GM23338 (cell line): ENCODE measurements at regions not wholly inside any gene's neighbourhood (a gene's known extent, or its start where the extent isn't known, plus 50 kb on each side); places are given as distances from the start of the nearest gene placed in this dataset.

Experiments
- CTCF ChIP-seq, 2 experiments: fragments of 200-600 bp in 1 of 2; sonication (generic) in 1 of 2; conservative IDR thresholded peaks; 2 replicates each; pipeline versions ENCODE4 v1.5.1 to v1.6.1; 2016 to 2017; ENCODE audit warnings: antibody characterized with exemption in 2 of 2, low read depth in 2 of 2, mild to moderate bottlenecking in 2 of 2, moderate library complexity in 1 of 2
- EZH2 ChIP-seq: fragments of 200-600 bp; sonication (generic); IDR thresholded peaks from one replicate; pipeline ENCODE4 v1.8.0; 2017; ENCODE audit warnings: antibody characterized with exemption, mild to moderate bottlenecking, low read depth; ENCODE audit not compliant: unreplicated experiment
- NANOG ChIP-seq: IDR thresholded peaks from 2 replicates; pipeline ENCODE4 v1.6.1; 2016; ENCODE audit warnings: antibody characterized with exemption, borderline replicate concordance
- POLR2AphosphoS5 ChIP-seq: IDR thresholded peaks from 2 replicates; pipeline ENCODE4 v1.6.1; 2016; ENCODE audit warnings: antibody characterized with exemption, low read depth
- ZNF331 ChIP-seq: fragments of 250-450 bp; sonication (Bioruptor Pico); IDR thresholded peaks from 2 replicates; pipeline ENCODE4 v1.5.0; 2020; ENCODE audit warnings: low read depth, mild to moderate bottlenecking, moderate library complexity
- TF ChIP-seq, protein P1 (sequence below): IDR thresholded peaks from one replicate; pipeline ENCODE4 v1.6.1; 2018; ENCODE audit warnings: antibody characterized with exemption; ENCODE audit not compliant: unreplicated experiment

- TF ChIP-seq CTCF (conservative IDR thresholded peaks at IDR 0.05; ENCODE audit: low read depth in 2 of 2), result no peak
- TF ChIP-seq EZH2, result no peak
- no peak for TF ChIP-seq POLR2AphosphoS5
- TF ChIP-seq, protein P1, sequence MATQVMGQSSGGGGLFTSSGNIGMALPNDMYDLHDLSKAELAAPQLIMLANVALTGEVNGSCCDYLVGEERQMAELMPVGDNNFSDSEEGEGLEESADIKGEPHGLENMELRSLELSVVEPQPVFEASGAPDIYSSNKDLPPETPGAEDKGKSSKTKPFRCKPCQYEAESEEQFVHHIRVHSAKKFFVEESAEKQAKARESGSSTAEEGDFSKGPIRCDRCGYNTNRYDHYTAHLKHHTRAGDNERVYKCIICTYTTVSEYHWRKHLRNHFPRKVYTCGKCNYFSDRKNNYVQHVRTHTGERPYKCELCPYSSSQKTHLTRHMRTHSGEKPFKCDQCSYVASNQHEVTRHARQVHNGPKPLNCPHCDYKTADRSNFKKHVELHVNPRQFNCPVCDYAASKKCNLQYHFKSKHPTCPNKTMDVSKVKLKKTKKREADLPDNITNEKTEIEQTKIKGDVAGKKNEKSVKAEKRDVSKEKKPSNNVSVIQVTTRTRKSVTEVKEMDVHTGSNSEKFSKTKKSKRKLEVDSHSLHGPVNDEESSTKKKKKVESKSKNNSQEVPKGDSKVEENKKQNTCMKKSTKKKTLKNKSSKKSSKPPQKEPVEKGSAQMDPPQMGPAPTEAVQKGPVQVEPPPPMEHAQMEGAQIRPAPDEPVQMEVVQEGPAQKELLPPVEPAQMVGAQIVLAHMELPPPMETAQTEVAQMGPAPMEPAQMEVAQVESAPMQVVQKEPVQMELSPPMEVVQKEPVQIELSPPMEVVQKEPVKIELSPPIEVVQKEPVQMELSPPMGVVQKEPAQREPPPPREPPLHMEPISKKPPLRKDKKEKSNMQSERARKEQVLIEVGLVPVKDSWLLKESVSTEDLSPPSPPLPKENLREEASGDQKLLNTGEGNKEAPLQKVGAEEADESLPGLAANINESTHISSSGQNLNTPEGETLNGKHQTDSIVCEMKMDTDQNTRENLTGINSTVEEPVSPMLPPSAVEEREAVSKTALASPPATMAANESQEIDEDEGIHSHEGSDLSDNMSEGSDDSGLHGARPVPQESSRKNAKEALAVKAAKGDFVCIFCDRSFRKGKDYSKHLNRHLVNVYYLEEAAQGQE, result no peak
- TF ChIP-seq ZNF331 (CRISPR knock-in tag), result no peak
- TF ChIP-seq NANOG, result no peak
Observed at GRCh38 chr1:82788038-82788437, 987.3 kb downstream of the ADGRL2 start.
